Left ventricle myocardium inferior (tissue), 1 donor: ENCODE measurements at regions not wholly inside any gene's neighbourhood (a gene's known extent, or its start where the extent isn't known, plus 50 kb on each side); places are given as distances from the start of the nearest gene placed in this dataset.

Experiments
- DNase-seq: peaks from one replicate; pipeline ENCODE4 v3.0.0-alpha.2; 2020
- H3K27ac ChIP-seq: fragments of 200-600 bp; replicated peaks from 2 replicates; pipeline ENCODE4 v1.8.0; 2021
- H3K27me3 ChIP-seq: fragments of 200-600 bp; 2 replicates; pipeline ENCODE4 v1.8.0; 2021; ENCODE audit warnings: low read depth
- H3K36me3 ChIP-seq: fragments of 200-600 bp; 2 replicates; pipeline ENCODE4 v1.8.0; 2021
- H3K4me1 ChIP-seq: fragments of 200-600 bp; 2 replicates; pipeline ENCODE4 v1.8.0; 2021
- H3K4me3 ChIP-seq: fragments of 200-600 bp; 2 replicates; pipeline ENCODE4 v1.8.0; 2021; ENCODE audit warnings: mild to moderate bottlenecking, moderate library complexity
- H3K9me3 ChIP-seq: fragments of 200-600 bp; replicated peaks from 2 replicates; pipeline ENCODE4 v1.8.0; 2021
- intact Hi-C: fragments of 100-400 bp; cut with micrococcal nuclease; formaldehyde crosslinking; loops from one replicate; pipeline ENCODE4 v1.11.0; 2022
- TF ChIP-seq, protein P1 (sequence below): fragments of 200-600 bp; IDR thresholded peaks from 2 replicates; pipeline ENCODE4 v1.8.0; 2021; ENCODE audit warnings: antibody characterized with exemption, mild to moderate bottlenecking, borderline replicate concordance
- donor health status: DM: no; HTN: yes; CAD: no; lungs with severe emphysema.

DNA sequence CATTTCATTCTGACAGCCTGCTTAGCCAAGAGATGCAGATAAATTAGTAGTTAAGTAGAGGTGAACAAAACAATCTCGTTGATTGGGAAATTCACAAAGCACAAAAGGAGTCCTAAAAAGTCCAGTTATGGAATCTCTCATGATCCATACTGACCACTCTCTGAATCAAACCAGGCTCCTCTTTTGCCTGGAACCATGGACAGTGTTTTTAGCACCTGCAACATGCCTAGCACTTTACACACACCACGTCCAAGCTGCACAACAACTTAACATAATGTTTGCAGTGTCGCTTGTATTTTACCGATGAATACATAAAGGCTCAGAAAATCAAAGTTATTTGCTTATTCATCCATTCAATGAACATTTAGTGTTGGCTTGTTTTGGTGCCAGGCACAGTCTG, 101.8 kb upstream of the ST8SIA2 start:
- Histone ChIP-seq H3K36me3 (no peaks in the 10 kb centered on the region), H3K4me3 (no peak overlapping the region), H3K27me3 (peaks cover 9% of the 10 kb centered on the region), H3K9me3 (no peaks in the 10 kb centered on the region), H3K27ac (no peak overlapping the region), H3K4me1 (peaks cover 25% of the 10 kb centered on the region)
- intact Hi-C loops, result no loop called here
- no peak for DNase-seq
- TF ChIP-seq, protein P1, sequence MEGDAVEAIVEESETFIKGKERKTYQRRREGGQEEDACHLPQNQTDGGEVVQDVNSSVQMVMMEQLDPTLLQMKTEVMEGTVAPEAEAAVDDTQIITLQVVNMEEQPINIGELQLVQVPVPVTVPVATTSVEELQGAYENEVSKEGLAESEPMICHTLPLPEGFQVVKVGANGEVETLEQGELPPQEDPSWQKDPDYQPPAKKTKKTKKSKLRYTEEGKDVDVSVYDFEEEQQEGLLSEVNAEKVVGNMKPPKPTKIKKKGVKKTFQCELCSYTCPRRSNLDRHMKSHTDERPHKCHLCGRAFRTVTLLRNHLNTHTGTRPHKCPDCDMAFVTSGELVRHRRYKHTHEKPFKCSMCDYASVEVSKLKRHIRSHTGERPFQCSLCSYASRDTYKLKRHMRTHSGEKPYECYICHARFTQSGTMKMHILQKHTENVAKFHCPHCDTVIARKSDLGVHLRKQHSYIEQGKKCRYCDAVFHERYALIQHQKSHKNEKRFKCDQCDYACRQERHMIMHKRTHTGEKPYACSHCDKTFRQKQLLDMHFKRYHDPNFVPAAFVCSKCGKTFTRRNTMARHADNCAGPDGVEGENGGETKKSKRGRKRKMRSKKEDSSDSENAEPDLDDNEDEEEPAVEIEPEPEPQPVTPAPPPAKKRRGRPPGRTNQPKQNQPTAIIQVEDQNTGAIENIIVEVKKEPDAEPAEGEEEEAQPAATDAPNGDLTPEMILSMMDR, result no peak

DNA sequence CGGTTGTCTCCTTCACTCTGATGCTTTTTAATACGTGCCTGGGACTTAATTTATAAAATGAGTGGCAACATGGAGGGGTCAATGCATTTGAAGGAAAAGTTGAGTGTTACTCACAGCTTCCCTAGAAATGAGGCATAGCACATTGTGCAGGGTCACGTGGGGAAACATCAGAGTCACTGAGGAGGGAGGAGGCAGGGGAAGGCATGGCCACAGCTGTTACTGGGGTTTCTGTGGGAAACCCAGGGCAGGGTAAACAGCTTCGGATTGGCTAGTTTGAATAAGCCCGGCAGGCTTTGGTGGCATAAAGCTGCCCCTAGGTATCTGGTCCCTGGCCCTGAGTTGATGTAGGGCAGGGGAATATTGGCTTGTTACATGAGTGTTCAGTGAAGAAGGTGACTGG, 98.9 kb upstream of the ST8SIA2 start:
- H3K4me3 ChIP-seq, result no peak overlapping the region
- H3K27ac ChIP-seq, result no peak overlapping the region
- DNase-seq, result no peak
- no peaks in the 10 kb centered on the region for H3K9me3 ChIP-seq
- peaks cover 9% of the 10 kb centered on the region for H3K27me3 ChIP-seq
- peaks cover 24% of the 10 kb centered on the region for H3K4me1 ChIP-seq
- no peaks in the 10 kb centered on the region for H3K36me3 ChIP-seq
- intact Hi-C loops, result no loop called here
- TF ChIP-seq, protein P1, result no peak

DNA sequence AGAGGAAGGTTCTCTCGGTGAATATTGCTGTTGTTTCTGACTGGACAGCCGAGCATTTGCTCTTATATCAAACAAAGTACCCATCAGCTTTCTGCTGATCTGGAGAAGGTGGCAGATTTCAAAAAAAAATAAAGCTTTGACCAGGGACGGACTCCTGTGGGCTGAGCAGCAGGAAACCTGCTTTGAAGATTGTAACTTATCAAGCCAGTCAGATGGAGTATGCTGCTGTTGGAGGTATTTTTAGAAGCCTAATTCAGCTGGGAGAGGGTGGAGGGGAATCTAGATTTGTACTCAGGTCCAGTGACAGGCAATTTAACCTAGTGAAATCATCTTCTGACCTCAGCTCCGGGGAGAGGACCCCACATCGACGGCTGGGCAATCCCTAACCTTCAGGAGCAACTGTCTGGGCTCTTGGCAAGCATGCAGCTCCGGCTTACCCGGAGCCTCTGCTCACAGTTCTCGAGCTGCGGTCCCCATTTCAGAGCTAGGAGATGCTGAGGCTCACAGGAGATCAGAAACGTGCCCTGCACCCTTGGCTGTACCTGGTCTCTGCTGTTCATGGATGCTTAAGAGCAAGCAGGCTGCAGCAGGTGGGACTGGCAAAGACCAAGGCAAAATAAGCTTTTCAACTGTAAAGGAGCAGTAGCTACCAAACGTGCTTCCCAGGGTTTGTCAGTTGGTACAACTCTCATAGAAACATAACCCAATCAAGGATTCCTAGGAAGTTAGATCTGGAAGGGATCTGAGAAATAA, 89.3 kb upstream of the ST8SIA2 start:
- Histone ChIP-seq H3K4me3 (peak overlapping the region; percentile 38), H3K27ac (no peak overlapping the region), H3K4me1 (peaks cover 5% of the 10 kb centered on the region), H3K9me3 (peaks cover 10% of the 10 kb centered on the region), H3K27me3 (peaks cover 17% of the 10 kb centered on the region), H3K36me3 (no peaks in the 10 kb centered on the region)
- TF ChIP-seq, protein P1, result no peak
- no peak for DNase-seq
- intact Hi-C loops, result no loop called here

DNA sequence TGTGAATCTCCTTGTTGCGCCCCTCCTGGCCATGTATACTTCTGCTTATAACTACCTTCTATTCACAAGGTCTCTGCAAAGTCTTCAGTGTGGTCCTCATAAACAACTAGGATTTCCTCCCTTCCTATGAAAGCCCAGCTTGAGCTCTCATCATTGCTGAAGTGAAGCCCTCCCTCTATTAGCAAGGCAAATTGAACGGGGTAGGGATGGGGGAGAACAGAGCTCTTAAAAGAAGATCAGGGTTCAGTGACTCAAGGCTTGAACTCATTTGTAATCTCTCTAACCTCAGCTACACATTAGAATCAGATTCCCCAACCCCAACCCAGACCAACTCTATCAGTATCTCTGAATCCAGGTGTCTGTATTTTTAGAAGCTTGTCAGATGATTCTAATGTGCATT, 88.3 kb upstream of the ST8SIA2 start:
- H3K4me3 ChIP-seq, result no peak overlapping the region
- H3K4me1 ChIP-seq, result peaks cover 5% of the 10 kb centered on the region
- no peaks in the 10 kb centered on the region for H3K36me3 ChIP-seq
- intact Hi-C loops, result no loop called here
- peaks cover 17% of the 10 kb centered on the region for H3K27me3 ChIP-seq
- DNase-seq, result no peak
- no peak overlapping the region for H3K27ac ChIP-seq
- TF ChIP-seq, protein P1, result no peak
- H3K9me3 ChIP-seq, result peaks cover 10% of the 10 kb centered on the region

DNA sequence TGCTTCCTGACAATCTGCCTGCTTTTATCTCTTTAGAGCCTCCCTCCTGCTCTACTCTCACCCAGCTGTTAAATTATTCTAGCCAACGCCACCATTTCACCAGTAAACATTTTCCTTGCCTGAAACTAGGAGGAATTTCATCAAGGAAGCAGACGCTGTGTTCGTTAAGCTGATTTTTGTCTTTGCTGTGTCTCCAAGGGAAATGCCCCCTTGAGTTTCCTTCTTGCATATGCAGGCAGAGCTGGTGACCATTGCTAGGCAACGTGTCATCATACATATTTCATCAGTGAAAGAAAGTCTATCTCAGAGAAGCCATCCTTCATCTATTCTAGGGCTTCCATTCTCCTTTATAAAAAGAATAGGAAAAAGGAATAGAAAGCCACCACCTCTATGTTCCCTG, 87.0 kb upstream of the ST8SIA2 start:
- no peak for DNase-seq
- Histone ChIP-seq H3K27me3 (peaks cover 21% of the 10 kb centered on the region), H3K4me3 (no peak overlapping the region), H3K36me3 (no peaks in the 10 kb centered on the region), H3K9me3 (peaks cover 2% of the 10 kb centered on the region), H3K4me1 (peaks cover 5% of the 10 kb centered on the region), H3K27ac (no peak overlapping the region)
- TF ChIP-seq, protein P1, result peak; percentile 49
- intact Hi-C loops, result no loop called here
